ENCODE measurements at regions not wholly inside any gene's neighbourhood (a gene's known extent, or its start where the extent isn't known, plus 50 kb on each side); places are given as distances from the start of the nearest gene placed in this dataset.

DNA sequence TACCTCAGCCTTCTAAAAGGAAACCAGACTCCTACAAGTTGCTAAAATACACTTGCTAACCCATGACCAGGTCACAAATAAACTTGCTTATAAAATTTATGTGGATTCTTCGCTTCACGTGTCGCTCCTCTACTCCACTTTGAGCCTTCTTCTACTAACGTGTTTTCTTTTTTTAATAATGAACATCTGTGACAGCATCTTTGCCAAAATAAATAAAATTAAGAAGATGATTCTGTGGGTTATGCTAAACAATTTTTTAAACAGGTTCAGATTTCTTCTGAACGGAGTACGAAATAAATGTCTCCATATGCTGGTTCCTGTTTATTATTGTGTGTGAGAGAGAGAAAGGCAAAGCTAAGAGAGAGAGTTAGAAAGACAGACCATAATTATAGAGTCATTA lies 735.8 kb downstream of the LTN1 start:
- no peak for TF ChIP-seq PRPF4 (IDR thresholded peaks at IDR 0.05; ENCODE audit: insufficient read depth, low read depth, low read length, poor library complexity, severe bottlenecking)
- TF ChIP-seq TFAP4 (CRISPR knock-in tag; IDR thresholded peaks at IDR 0.05; ENCODE audit: borderline replicate concordance), result no peak
- no peak for TF ChIP-seq ATF6 (CRISPR knock-in tag; IDR thresholded peaks at IDR 0.05)
- no peak for TF ChIP-seq ZNF121 (CRISPR knock-in tag; conservative IDR thresholded peaks at IDR 0.05)
- no peak for TF ChIP-seq PHB (CRISPR knock-in tag; IDR thresholded peaks at IDR 0.05)
- TF ChIP-seq BCLAF1 (IDR thresholded peaks at IDR 0.05; ENCODE audit: borderline replicate concordance in 1 of 2, control insufficient read depth in 1 of 2, low read depth in 2 of 2, low read length in 1 of 2), result no peak
- no peak for TF ChIP-seq NELFE (IDR thresholded peaks at IDR 0.05; ENCODE audit: insufficient read depth, insufficient read length)
- TF ChIP-seq, protein P1, sequence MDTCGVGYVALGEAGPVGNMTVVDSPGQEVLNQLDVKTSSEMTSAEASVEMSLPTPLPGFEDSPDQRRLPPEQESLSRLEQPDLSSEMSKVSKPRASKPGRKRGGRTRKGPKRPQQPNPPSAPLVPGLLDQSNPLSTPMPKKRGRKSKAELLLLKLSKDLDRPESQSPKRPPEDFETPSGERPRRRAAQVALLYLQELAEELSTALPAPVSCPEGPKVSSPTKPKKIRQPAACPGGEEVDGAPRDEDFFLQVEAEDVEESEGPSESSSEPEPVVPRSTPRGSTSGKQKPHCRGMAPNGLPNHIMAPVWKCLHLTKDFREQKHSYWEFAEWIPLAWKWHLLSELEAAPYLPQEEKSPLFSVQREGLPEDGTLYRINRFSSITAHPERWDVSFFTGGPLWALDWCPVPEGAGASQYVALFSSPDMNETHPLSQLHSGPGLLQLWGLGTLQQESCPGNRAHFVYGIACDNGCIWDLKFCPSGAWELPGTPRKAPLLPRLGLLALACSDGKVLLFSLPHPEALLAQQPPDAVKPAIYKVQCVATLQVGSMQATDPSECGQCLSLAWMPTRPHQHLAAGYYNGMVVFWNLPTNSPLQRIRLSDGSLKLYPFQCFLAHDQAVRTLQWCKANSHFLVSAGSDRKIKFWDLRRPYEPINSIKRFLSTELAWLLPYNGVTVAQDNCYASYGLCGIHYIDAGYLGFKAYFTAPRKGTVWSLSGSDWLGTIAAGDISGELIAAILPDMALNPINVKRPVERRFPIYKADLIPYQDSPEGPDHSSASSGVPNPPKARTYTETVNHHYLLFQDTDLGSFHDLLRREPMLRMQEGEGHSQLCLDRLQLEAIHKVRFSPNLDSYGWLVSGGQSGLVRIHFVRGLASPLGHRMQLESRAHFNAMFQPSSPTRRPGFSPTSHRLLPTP (IDR thresholded peaks at IDR 0.05; ENCODE audit: borderline replicate concordance, extremely low read depth, insufficient read length), result no peak
- no peak for TF ChIP-seq HCFC1 (IDR thresholded peaks at IDR 0.05; ENCODE audit: low read depth, low read length)
